Spleen (tissue), 11 donors: ENCODE measurements at regions not wholly inside any gene's neighbourhood (a gene's known extent, or its start where the extent isn't known, plus 50 kb on each side); places are given as distances from the start of the nearest gene placed in this dataset.

Source experiments
- DNase-seq: peaks from one replicate; pipeline ENCODE4 v3.0.0-alpha.2; 2020
- H3K27ac ChIP-seq, 8 donors: fragments of 200-600 bp; sonication (generic) in 7 of 8; 1 replicate in 4 of 8; 2 replicates in 4 of 8; pipeline versions ENCODE4 v1.5.0 to v1.8.0; 2016 to 2021; ENCODE audit warnings: inconsistent platforms in 4 of 8, mild to moderate bottlenecking in 4 of 8, moderate library complexity in 1 of 8
- H3K27me3 ChIP-seq, 7 donors: fragments of 200-600 bp; sonication (generic) in 6 of 7; replicated peaks in 1 of 7; 1 replicate in 4 of 7; 2 replicates in 3 of 7; pipeline versions ENCODE4 v1.5.0 to v1.8.0; 2016 to 2021; ENCODE audit warnings: inconsistent platforms in 3 of 7, mild to moderate bottlenecking in 1 of 7
- H3K36me3 ChIP-seq, 6 donors: fragments of 200-600 bp; sonication (generic) in 5 of 6; 1 replicate in 4 of 6; 2 replicates in 2 of 6; pipeline versions ENCODE4 v1.5.0 to v1.8.0; 2016 to 2021; ENCODE audit warnings: inconsistent platforms in 2 of 6
- H3K4me1 ChIP-seq, 6 donors: fragments of 200-600 bp; sonication (generic) in 5 of 6; 1 replicate in 3 of 6; 2 replicates in 3 of 6; pipeline versions ENCODE4 v1.5.0 to v1.8.0; 2016 to 2021; ENCODE audit warnings: inconsistent platforms in 3 of 6
- H3K4me3 ChIP-seq, 8 donors: fragments of 200-600 bp; sonication (generic) in 7 of 8; 1 replicate in 4 of 8; 2 replicates in 4 of 8; pipeline versions ENCODE4 v1.5.0 to v1.8.0; 2016 to 2021; ENCODE audit warnings: inconsistent platforms in 4 of 8, mild to moderate bottlenecking in 4 of 8, moderate library complexity in 2 of 8
- H3K9me3 ChIP-seq, 8 donors: fragments of 200-600 bp; sonication (generic) in 7 of 8; 1 replicate in 4 of 8; 2 replicates in 4 of 8; pipeline versions ENCODE4 v1.5.0 to v1.8.0; 2016 to 2021; ENCODE audit warnings: inconsistent platforms in 4 of 8
- POLR2A ChIP-seq, 3 donors: fragments of 450-650 bp; IDR thresholded peaks; one replicate each; pipeline ENCODE4 v1.5.1; 2017; ENCODE audit warnings: antibody characterized with exemption in 3 of 3, mild to moderate bottlenecking in 1 of 3
- POLR2AphosphoS5 ChIP-seq, 3 donors: sonication (generic); formaldehyde crosslinking; IDR thresholded peaks; one replicate each; pipeline ENCODE4 v1.5.1; 2017; ENCODE audit warnings: antibody characterized with exemption in 3 of 3
- WGBS, 5 donors: extraction: QIAGEN DNeasy Blood & Tissue Kit in 3 of 5; methylation state at CpG; one replicate each; pipeline versions ENCODE4 v1.1.5 to v1.1.7; 2013 to 2018; 5-methylcytosine and 5-hydroxymethylcytosine counted together
- intact Hi-C: fragments of 100-400 bp; cut with DNase I; formaldehyde crosslinking; loops from one replicate; pipeline ENCODE4 v1.15.0; 2023; ENCODE audit warnings: low total_unique reads
- TF ChIP-seq, protein P1 (sequence below), 11 experiments: fragments of 200-600 bp in 7 of 11; fragments of 450-650 bp in 4 of 11; sonication (generic) in 4 of 11; IDR thresholded peaks in 8 of 11; conservative IDR thresholded peaks in 3 of 11; 1 replicate in 7 of 11; 2 replicates in 4 of 11; pipeline versions ENCODE4 v1.4.0 to v1.8.0; 2016 to 2021; ENCODE audit warnings: antibody characterized with exemption in 11 of 11, inconsistent platforms in 4 of 11, mild to moderate bottlenecking in 1 of 11
- donor health status: healthy with polysubstance abuse.
- donor health status: DM: no; HTN: no; CAD: no; lungs with moderate emphysema.
- donor health status: DM: no; HTN: no; CAD: no.
- donor health status: Bipolar disorder and iron deficiency.
- donor health status: healthy.
- donor health status: DM: no; HTN: no; CAD: no.
- donor health status: DM: yes; HTN: yes; CAD: no.

- H3K36me3 ChIP-seq = no peaks in the 10 kb centered on the region
- WGBS, 5 donors = 80 to 91% (median 81%) methylated on average over 3 of the region's 3 CpGs
- no peak for DNase-seq
- no peaks in the 10 kb centered on the region for H3K4me1 ChIP-seq
- no peak overlapping the region for H3K4me3 ChIP-seq
- intact Hi-C loops = no loop called here
- TF ChIP-seq, protein P1, sequence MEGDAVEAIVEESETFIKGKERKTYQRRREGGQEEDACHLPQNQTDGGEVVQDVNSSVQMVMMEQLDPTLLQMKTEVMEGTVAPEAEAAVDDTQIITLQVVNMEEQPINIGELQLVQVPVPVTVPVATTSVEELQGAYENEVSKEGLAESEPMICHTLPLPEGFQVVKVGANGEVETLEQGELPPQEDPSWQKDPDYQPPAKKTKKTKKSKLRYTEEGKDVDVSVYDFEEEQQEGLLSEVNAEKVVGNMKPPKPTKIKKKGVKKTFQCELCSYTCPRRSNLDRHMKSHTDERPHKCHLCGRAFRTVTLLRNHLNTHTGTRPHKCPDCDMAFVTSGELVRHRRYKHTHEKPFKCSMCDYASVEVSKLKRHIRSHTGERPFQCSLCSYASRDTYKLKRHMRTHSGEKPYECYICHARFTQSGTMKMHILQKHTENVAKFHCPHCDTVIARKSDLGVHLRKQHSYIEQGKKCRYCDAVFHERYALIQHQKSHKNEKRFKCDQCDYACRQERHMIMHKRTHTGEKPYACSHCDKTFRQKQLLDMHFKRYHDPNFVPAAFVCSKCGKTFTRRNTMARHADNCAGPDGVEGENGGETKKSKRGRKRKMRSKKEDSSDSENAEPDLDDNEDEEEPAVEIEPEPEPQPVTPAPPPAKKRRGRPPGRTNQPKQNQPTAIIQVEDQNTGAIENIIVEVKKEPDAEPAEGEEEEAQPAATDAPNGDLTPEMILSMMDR (IDR thresholded peaks at IDR 0.05 in 8 of 11, conservative IDR thresholded peaks at IDR 0.05 in 3 of 11) = no peak
- TF ChIP-seq POLR2A (IDR thresholded peaks at IDR 0.05) = no peak
- no peak for TF ChIP-seq POLR2AphosphoS5 (IDR thresholded peaks at IDR 0.05)
- H3K9me3 ChIP-seq = no peaks in the 10 kb centered on the region
- H3K27me3 ChIP-seq = no peaks in the 10 kb centered on the region
- no peak overlapping the region for H3K27ac ChIP-seq
Observed at GRCh38 chr20:39837561-39837960, 851.5 kb downstream of the MAFB start.

- WGBS, 5 donors = 59 to 75% (median 69%) methylated on average over 7 of the region's 7 CpGs
- H3K4me3 ChIP-seq = no peak overlapping the region
- no peaks in the 10 kb centered on the region for H3K36me3 ChIP-seq
- no peak overlapping the region for H3K27ac ChIP-seq
- TF ChIP-seq, protein P1 (IDR thresholded peaks at IDR 0.05 in 8 of 11, conservative IDR thresholded peaks at IDR 0.05 in 3 of 11) = no peak
- TF ChIP-seq POLR2AphosphoS5 (IDR thresholded peaks at IDR 0.05) = no peak
- TF ChIP-seq POLR2A (IDR thresholded peaks at IDR 0.05) = no peak
- no peak for DNase-seq
- H3K4me1 ChIP-seq = peaks cover 0 to 6% (median under 1%) of the 10 kb centered on the region in 6 donors
- no peaks in the 10 kb centered on the region for H3K9me3 ChIP-seq
- intact Hi-C loops = no loop called here
- H3K27me3 ChIP-seq = no peaks in the 10 kb centered on the region
Observed at GRCh38 chr20:39835130-39835842, 853.8 kb downstream of the MAFB start.

- Histone ChIP-seq H3K27me3 (no peaks in the 10 kb centered on the region), H3K4me1 (peaks cover 0 to 21% (median 11%) of the 10 kb centered on the region in 6 donors), H3K27ac (peak overlapping the region in 1 of 8 donors; percentile 65), H3K36me3 (no peaks in the 10 kb centered on the region), H3K4me3 (no peak overlapping the region), H3K9me3 (no peaks in the 10 kb centered on the region)
- DNase-seq = no peak
- 92 to 96% (median 94%) methylated on average over 2 of the region's 2 CpGs for WGBS, 5 donors
- TF ChIP-seq, protein P1 (IDR thresholded peaks at IDR 0.05 in 8 of 11, conservative IDR thresholded peaks at IDR 0.05 in 3 of 11) = no peak
- TF ChIP-seq POLR2AphosphoS5 (IDR thresholded peaks at IDR 0.05) = no peak
- no peak for TF ChIP-seq POLR2A (IDR thresholded peaks at IDR 0.05)
- intact Hi-C loops = no loop called here
Observed at GRCh38 chr20:39830903-39831302, 858.1 kb downstream of the MAFB start.

DNA sequence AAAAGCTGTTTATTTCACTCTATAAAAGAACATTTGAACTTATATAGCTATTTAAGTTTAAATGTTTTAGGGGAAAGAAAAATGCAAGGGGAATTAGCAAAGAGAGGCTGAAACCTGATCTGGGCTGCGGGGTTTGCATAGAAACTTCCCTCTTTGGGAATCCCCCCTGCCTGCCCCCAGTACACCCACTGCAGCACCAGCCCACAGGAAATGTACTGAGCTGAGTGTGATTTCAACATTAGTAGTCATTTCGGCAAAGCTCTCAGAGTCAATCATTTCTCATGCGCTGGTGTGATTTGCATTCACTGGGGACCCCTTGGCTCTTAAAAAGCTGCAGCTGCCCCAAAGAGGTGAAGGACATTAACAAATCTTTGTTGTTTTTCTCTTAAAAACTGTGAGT, 859.4 kb downstream of the MAFB start:
- Histone ChIP-seq H3K27ac (peak overlapping the region in 5 of 8 donors; percentile 24 to 65 (median 38)), H3K4me3 (peak overlapping the region in 1 of 8 donors; percentile 1), H3K27me3 (no peaks in the 10 kb centered on the region), H3K9me3 (no peaks in the 10 kb centered on the region), H3K4me1 (peaks cover 0 to 21% (median 11%) of the 10 kb centered on the region in 6 donors), H3K36me3 (no peaks in the 10 kb centered on the region)
- intact Hi-C loops = no loop called here
- 7 to 21% (median 17%) methylated on average over 3 of the region's 3 CpGs for WGBS, 5 donors
- no peak for DNase-seq
- no peak for TF ChIP-seq POLR2A (IDR thresholded peaks at IDR 0.05)
- TF ChIP-seq, protein P1 (IDR thresholded peaks at IDR 0.05 in 8 of 11, conservative IDR thresholded peaks at IDR 0.05 in 3 of 11) = no peak
- TF ChIP-seq POLR2AphosphoS5 (IDR thresholded peaks at IDR 0.05) = no peak
